ENCODE measurements at regions not wholly inside any gene's neighbourhood (a gene's known extent, or its start where the extent isn't known, plus 50 kb on each side); places are given as distances from the start of the nearest gene placed in this dataset.

- Histone ChIP-seq H3K27ac (ENCODE audit: insufficient read depth, low read length, poor library complexity, severe bottlenecking) (no peak overlapping the region), H3K9me3 (ENCODE audit: control insufficient read depth, low read length) (no peaks in the 10 kb centered on the region), H3K36me3 (ENCODE audit: control insufficient read depth, insufficient read depth, low read length) (no peaks in the 10 kb centered on the region), H3K4me1 (ENCODE audit: control insufficient read depth, insufficient read depth, low read length, poor library complexity, severe bottlenecking) (peaks cover 2% of the 10 kb centered on the region), H3K27me3 (replicated peaks; ENCODE audit: control insufficient read depth, insufficient read depth, low read length, poor library complexity, severe bottlenecking) (no peaks in the 10 kb centered on the region), H3K4me3 (ENCODE audit: insufficient read depth, low read depth, low read length, poor library complexity, severe bottlenecking) (no peak overlapping the region)
- DNase-seq, result no peak
These were observed 307.7 kb upstream of the TNP1 start for GRCh38 chr2:217167531-217167930.

- Histone ChIP-seq H3K36me3 (ENCODE audit: control insufficient read depth, insufficient read depth, low read length) (no peaks in the 10 kb centered on the region), H3K4me1 (ENCODE audit: control insufficient read depth, insufficient read depth, low read length, poor library complexity, severe bottlenecking) (peaks cover 3% of the 10 kb centered on the region), H3K4me3 (ENCODE audit: insufficient read depth, low read depth, low read length, poor library complexity, severe bottlenecking) (no peak overlapping the region), H3K27me3 (replicated peaks; ENCODE audit: control insufficient read depth, insufficient read depth, low read length, poor library complexity, severe bottlenecking) (no peaks in the 10 kb centered on the region), H3K27ac (ENCODE audit: insufficient read depth, low read length, poor library complexity, severe bottlenecking) (no peak overlapping the region), H3K9me3 (ENCODE audit: control insufficient read depth, low read length) (no peaks in the 10 kb centered on the region)
- no peak for DNase-seq
These were observed 306.5 kb upstream of the TNP1 start for GRCh38 chr2:217166241-217166850.

GRCh38 chr2:217165547-217165946, 305.7 kb upstream of the TNP1 start:
- H3K36me3 ChIP-seq (ENCODE audit: control insufficient read depth, insufficient read depth, low read length), result no peaks in the 10 kb centered on the region
- H3K27me3 ChIP-seq (replicated peaks; ENCODE audit: control insufficient read depth, insufficient read depth, low read length, poor library complexity, severe bottlenecking), result no peaks in the 10 kb centered on the region
- no peak for DNase-seq
- no peaks in the 10 kb centered on the region for H3K9me3 ChIP-seq (ENCODE audit: control insufficient read depth, low read length)
- peaks cover 3% of the 10 kb centered on the region for H3K4me1 ChIP-seq (ENCODE audit: control insufficient read depth, insufficient read depth, low read length, poor library complexity, severe bottlenecking)
- no peak overlapping the region for H3K4me3 ChIP-seq (ENCODE audit: insufficient read depth, low read depth, low read length, poor library complexity, severe bottlenecking)
- H3K27ac ChIP-seq (ENCODE audit: insufficient read depth, low read length, poor library complexity, severe bottlenecking), result no peak overlapping the region

DNA sequence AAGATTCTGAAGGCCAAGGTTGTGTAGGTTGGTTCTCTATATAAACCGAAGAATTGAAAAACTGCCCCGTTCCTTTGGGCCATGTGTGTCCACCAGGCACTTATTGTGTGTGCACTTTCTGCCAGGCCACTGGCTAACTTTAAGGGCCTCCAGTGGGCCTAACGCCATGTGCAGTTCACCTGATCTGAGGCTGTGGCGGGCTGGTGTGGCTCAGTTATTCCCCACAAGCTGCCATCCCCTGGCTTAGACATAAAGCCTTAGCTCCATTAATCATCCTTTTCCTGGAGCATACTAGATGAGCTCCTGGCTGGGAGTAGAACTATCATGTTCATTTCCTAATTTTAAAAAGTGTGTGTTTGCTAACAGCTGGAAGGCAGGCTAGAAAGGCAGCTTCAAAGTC, 304.1 kb upstream of the TNP1 start:
- no peak for DNase-seq
- no peaks in the 10 kb centered on the region for H3K36me3 ChIP-seq (ENCODE audit: control insufficient read depth, insufficient read depth, low read length)
- no peaks in the 10 kb centered on the region for H3K27me3 ChIP-seq (replicated peaks; ENCODE audit: control insufficient read depth, insufficient read depth, low read length, poor library complexity, severe bottlenecking)
- H3K9me3 ChIP-seq (ENCODE audit: control insufficient read depth, low read length), result no peaks in the 10 kb centered on the region
- no peak overlapping the region for H3K27ac ChIP-seq (ENCODE audit: insufficient read depth, low read length, poor library complexity, severe bottlenecking)
- H3K4me3 ChIP-seq (ENCODE audit: insufficient read depth, low read depth, low read length, poor library complexity, severe bottlenecking), result no peak overlapping the region
- peaks cover 3% of the 10 kb centered on the region for H3K4me1 ChIP-seq (ENCODE audit: control insufficient read depth, insufficient read depth, low read length, poor library complexity, severe bottlenecking)

DNA sequence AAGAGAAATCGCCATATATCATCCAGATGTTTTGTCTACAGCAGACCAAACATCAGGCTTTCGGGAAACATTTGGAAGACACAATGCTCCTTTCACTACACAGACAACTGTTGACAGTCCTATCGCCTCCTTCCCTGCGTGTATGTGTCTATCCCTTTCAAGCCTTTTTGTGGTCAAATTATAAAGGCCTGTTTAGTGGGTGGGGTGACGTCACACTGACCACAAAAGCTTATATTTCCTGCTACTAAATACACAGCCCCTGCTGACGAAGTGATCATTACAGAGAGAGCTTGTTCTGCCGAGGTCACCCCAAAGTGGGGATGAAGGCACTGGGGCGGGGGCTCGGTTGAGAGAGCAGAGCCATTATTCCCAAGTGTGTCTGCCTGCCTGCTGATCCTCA, 302.7 kb upstream of the TNP1 start:
- no peaks in the 10 kb centered on the region for H3K9me3 ChIP-seq (ENCODE audit: control insufficient read depth, low read length)
- peaks cover 3% of the 10 kb centered on the region for H3K4me1 ChIP-seq (ENCODE audit: control insufficient read depth, insufficient read depth, low read length, poor library complexity, severe bottlenecking)
- no peaks in the 10 kb centered on the region for H3K27me3 ChIP-seq (replicated peaks; ENCODE audit: control insufficient read depth, insufficient read depth, low read length, poor library complexity, severe bottlenecking)
- no peak overlapping the region for H3K27ac ChIP-seq (ENCODE audit: insufficient read depth, low read length, poor library complexity, severe bottlenecking)
- no peak for DNase-seq
- no peaks in the 10 kb centered on the region for H3K36me3 ChIP-seq (ENCODE audit: control insufficient read depth, insufficient read depth, low read length)
- H3K4me3 ChIP-seq (ENCODE audit: insufficient read depth, low read depth, low read length, poor library complexity, severe bottlenecking), result no peak overlapping the region

DNA sequence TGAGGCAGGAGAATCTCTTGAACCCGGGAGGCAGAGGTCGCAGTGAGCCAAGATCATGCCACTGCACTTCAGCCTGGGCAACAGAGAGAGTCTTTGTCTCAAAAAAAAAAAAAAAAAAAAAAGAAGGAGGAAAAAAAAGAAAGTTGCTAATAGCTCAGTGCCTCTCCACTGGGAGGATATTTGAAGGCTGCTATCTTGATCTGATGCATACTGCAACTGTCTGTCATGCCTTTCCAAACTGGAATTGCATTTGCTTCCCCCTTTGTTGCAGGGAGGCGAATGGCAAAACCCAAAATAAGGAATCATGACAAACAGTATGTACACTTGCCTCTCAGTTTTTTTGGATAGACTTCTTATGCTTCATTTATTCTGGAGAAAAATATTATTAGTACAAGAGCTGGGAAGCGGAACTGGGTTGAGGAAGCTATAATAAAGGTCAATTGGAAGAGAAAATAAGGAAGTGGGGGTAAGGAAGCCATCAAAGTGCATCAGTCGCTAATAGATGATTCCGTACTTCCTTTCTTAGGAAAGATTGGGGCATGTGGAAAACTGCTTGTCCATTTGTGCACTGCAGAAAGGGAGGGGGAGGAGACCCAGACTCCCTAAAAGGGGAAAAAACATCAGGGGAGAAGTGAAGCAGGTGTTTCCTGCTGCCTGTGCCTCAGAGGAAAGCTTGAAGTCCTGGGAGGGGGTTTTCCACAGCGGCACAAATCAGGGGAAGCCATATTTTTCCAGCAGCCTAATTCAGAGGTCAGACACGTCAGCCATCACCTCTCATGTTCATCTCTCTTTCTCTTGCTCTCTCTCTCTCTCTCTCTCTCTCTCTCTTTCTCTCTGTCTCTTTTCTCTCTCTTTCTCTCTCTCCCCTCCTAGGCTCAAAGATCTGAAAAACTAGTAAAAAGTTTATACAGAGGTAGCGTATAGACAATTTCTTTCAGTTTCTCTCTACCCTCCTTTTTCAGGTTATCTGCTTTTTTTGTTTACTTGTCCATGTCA, 301.4 kb upstream of the TNP1 start:
- H3K4me3 ChIP-seq (ENCODE audit: insufficient read depth, low read depth, low read length, poor library complexity, severe bottlenecking), result no peak overlapping the region
- DNase-seq, result no peak
- no peaks in the 10 kb centered on the region for H3K27me3 ChIP-seq (replicated peaks; ENCODE audit: control insufficient read depth, insufficient read depth, low read length, poor library complexity, severe bottlenecking)
- H3K9me3 ChIP-seq (ENCODE audit: control insufficient read depth, low read length), result no peaks in the 10 kb centered on the region
- H3K27ac ChIP-seq (ENCODE audit: insufficient read depth, low read length, poor library complexity, severe bottlenecking), result no peak overlapping the region
- H3K36me3 ChIP-seq (ENCODE audit: control insufficient read depth, insufficient read depth, low read length), result no peaks in the 10 kb centered on the region
- H3K4me1 ChIP-seq (ENCODE audit: control insufficient read depth, insufficient read depth, low read length, poor library complexity, severe bottlenecking), result peaks cover 3% of the 10 kb centered on the region

DNA sequence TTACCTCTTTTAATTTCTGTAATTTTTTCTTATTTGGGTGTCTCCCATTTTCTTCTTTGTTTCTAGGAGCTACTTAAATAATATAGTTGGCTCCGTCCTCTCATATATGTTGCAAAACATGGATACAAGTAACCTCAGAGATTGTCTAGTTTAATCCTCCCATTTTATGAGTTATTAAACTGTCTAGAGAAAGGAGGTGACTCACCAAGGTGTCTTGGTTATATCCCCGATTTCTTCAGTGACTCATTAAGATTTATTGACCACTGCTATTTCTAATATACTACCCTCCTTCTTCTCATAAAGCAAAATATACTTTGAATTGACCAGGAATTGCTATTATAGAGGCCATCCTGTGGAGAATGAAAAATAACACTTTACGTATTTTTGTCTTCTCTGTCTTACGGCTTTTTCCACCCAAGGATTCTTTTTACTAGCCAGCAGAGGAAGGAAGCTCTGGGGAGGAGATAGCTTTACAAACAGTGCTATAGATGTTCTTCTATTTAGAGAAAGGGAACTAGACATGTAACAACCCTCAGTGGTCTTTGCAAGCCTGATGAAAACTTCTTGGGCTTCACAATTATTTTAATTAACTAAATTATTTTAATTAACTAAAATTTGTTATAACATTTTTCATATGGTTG, 300.4 kb upstream of the TNP1 start:
- no peaks in the 10 kb centered on the region for H3K27me3 ChIP-seq (replicated peaks; ENCODE audit: control insufficient read depth, insufficient read depth, low read length, poor library complexity, severe bottlenecking)
- DNase-seq, result no peak
- no peaks in the 10 kb centered on the region for H3K36me3 ChIP-seq (ENCODE audit: control insufficient read depth, insufficient read depth, low read length)
- no peaks in the 10 kb centered on the region for H3K9me3 ChIP-seq (ENCODE audit: control insufficient read depth, low read length)
- no peak overlapping the region for H3K4me3 ChIP-seq (ENCODE audit: insufficient read depth, low read depth, low read length, poor library complexity, severe bottlenecking)
- H3K4me1 ChIP-seq (ENCODE audit: control insufficient read depth, insufficient read depth, low read length, poor library complexity, severe bottlenecking), result peaks cover 3% of the 10 kb centered on the region
- no peak overlapping the region for H3K27ac ChIP-seq (ENCODE audit: insufficient read depth, low read length, poor library complexity, severe bottlenecking)

DNA sequence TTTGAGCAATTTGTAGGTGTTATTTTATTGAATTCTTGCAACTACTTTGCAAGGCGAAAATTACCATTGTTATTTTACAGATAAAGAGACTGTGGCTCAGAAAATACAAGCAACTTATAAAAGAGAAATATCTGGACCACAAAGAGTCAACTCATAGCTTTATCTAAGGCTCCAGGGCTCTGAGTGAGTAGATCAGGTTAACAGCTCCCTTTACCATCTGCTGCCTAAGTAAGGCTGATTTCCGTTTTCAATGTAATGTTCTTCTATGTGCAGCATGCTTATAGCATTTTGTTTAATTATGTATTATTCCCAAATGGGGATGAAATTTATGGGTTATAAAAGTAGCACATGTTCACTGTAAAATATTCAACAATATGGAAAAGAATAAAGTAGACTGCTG, 299.1 kb upstream of the TNP1 start:
- H3K4me3 ChIP-seq (ENCODE audit: insufficient read depth, low read depth, low read length, poor library complexity, severe bottlenecking), result no peak overlapping the region
- no peak overlapping the region for H3K27ac ChIP-seq (ENCODE audit: insufficient read depth, low read length, poor library complexity, severe bottlenecking)
- no peaks in the 10 kb centered on the region for H3K9me3 ChIP-seq (ENCODE audit: control insufficient read depth, low read length)
- DNase-seq, result no peak
- H3K36me3 ChIP-seq (ENCODE audit: control insufficient read depth, insufficient read depth, low read length), result no peaks in the 10 kb centered on the region
- H3K4me1 ChIP-seq (ENCODE audit: control insufficient read depth, insufficient read depth, low read length, poor library complexity, severe bottlenecking), result peaks cover 3% of the 10 kb centered on the region
- no peaks in the 10 kb centered on the region for H3K27me3 ChIP-seq (replicated peaks; ENCODE audit: control insufficient read depth, insufficient read depth, low read length, poor library complexity, severe bottlenecking)

DNA sequence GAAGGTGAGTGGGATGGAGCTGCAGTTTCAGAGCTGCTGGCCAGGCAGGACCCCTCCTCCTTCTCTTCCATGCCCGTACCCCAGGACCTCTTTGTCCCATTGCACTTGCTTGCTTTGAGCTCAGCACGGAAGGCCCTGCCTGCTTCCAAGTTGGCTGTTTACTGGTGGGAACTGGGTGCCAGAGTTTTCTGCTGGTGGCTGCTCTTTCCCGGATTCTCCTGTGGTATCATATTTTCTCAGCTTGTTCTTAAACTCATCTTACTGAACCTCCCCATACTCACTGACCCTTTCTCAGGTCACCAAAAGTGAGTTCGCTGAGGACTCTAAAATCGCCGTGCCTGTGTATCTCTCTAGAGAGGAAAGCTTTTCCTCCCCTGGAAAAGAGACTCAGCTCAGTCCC, 297.7 kb upstream of the TNP1 start:
- Histone ChIP-seq H3K27ac (ENCODE audit: insufficient read depth, low read length, poor library complexity, severe bottlenecking) (no peak overlapping the region), H3K4me3 (ENCODE audit: insufficient read depth, low read depth, low read length, poor library complexity, severe bottlenecking) (no peak overlapping the region), H3K27me3 (replicated peaks; ENCODE audit: control insufficient read depth, insufficient read depth, low read length, poor library complexity, severe bottlenecking) (no peaks in the 10 kb centered on the region), H3K9me3 (ENCODE audit: control insufficient read depth, low read length) (no peaks in the 10 kb centered on the region), H3K4me1 (ENCODE audit: control insufficient read depth, insufficient read depth, low read length, poor library complexity, severe bottlenecking) (peaks cover 1% of the 10 kb centered on the region), H3K36me3 (ENCODE audit: control insufficient read depth, insufficient read depth, low read length) (no peaks in the 10 kb centered on the region)
- no peak for DNase-seq

- H3K27me3 ChIP-seq (replicated peaks; ENCODE audit: control insufficient read depth, insufficient read depth, low read length, poor library complexity, severe bottlenecking), result no peaks in the 10 kb centered on the region
- no peaks in the 10 kb centered on the region for H3K4me1 ChIP-seq (ENCODE audit: control insufficient read depth, insufficient read depth, low read length, poor library complexity, severe bottlenecking)
- H3K36me3 ChIP-seq (ENCODE audit: control insufficient read depth, insufficient read depth, low read length), result no peaks in the 10 kb centered on the region
- H3K4me3 ChIP-seq (ENCODE audit: insufficient read depth, low read depth, low read length, poor library complexity, severe bottlenecking), result no peak overlapping the region
- no peaks in the 10 kb centered on the region for H3K9me3 ChIP-seq (ENCODE audit: control insufficient read depth, low read length)
- no peak for DNase-seq
- H3K27ac ChIP-seq (ENCODE audit: insufficient read depth, low read length, poor library complexity, severe bottlenecking), result no peak overlapping the region
These were observed 296.9 kb upstream of the TNP1 start for GRCh38 chr2:217156801-217157200.
